HEK293T (cell line): ENCODE measurements at regions not wholly inside any gene's neighbourhood (a gene's known extent, or its start where the extent isn't known, plus 50 kb on each side); places are given as distances from the start of the nearest gene placed in this dataset.

ENCODE experiments used
- ARNT ChIP-seq: fragments of 450-650 bp; IDR thresholded peaks from 2 replicates; pipeline ENCODE4 v1.6.1; 2017; ENCODE audit warnings: mild to moderate bottlenecking
- BHLHE40 ChIP-seq: fragments of 450-650 bp; IDR thresholded peaks from 2 replicates; pipeline ENCODE4 v1.6.1; 2016; ENCODE audit warnings: mild to moderate bottlenecking, moderate library complexity, borderline replicate concordance
- ELF4 ChIP-seq: fragments of 450-650 bp; IDR thresholded peaks from 2 replicates; pipeline ENCODE4 v1.6.1; 2017; ENCODE audit warnings: antibody characterized with exemption
- FOXA1 ChIP-seq: fragments of 450-650 bp; IDR thresholded peaks from 2 replicates; pipeline ENCODE4 v1.6.1; 2016; ENCODE audit warnings: mild to moderate bottlenecking
- FOXK2 ChIP-seq: fragments of 450-650 bp; IDR thresholded peaks from 2 replicates; pipeline ENCODE4 v1.6.1; 2016; ENCODE audit warnings: mild to moderate bottlenecking
- FOXM1 ChIP-seq: fragments of 450-650 bp; IDR thresholded peaks from 2 replicates; pipeline ENCODE4 v1.6.1; 2017; ENCODE audit warnings: mild to moderate bottlenecking, borderline replicate concordance
- HDGF ChIP-seq: fragments of 450-650 bp; IDR thresholded peaks from 2 replicates; pipeline ENCODE4 v1.6.1; 2017; ENCODE audit warnings: antibody characterized with exemption, borderline replicate concordance
- L3MBTL2 ChIP-seq: fragments of 450-650 bp; conservative IDR thresholded peaks from 2 replicates; pipeline ENCODE4 v1.6.1; 2016; ENCODE audit warnings: mild to moderate bottlenecking
- NFRKB ChIP-seq: fragments of 450-650 bp; IDR thresholded peaks from 2 replicates; pipeline ENCODE4 v1.6.1; 2016; ENCODE audit warnings: mild to moderate bottlenecking, moderate library complexity
- SP1 ChIP-seq: fragments of 450-650 bp; IDR thresholded peaks from 2 replicates; pipeline ENCODE4 v1.6.1; 2017
- SUZ12 ChIP-seq: fragments of 450-650 bp; IDR thresholded peaks from 2 replicates; pipeline ENCODE4 v1.6.1; 2016; ENCODE audit warnings: mild to moderate bottlenecking
- TARDBP ChIP-seq: fragments of 450-650 bp; IDR thresholded peaks from 2 replicates; pipeline ENCODE4 v1.6.1; 2016

DNA sequence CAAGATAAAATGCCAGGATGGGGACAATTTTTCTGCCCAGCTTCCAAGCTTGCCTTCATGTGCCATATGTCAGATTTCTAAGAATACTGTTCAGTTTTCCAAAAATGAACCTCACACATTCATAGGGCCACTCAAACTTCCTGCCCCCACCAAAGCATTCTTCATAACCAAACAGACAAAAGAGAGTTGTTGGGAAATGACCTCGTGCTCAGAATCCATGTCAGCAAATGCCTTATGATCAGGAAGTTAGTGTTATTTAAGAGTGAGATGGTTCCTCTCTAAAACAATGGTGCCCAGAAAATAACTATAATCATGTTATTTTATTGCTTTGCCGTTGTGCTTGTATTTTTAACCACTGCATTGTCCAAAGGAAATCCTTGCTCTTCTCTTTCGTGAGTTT, 208.2 kb downstream of the ZNF608 start:
- TF ChIP-seq HDGF (no peak), NFRKB (no peak), FOXM1 (no peak), TARDBP (no peak), FOXA1 (no peak), SUZ12 (no peak), BHLHE40 (no peak), L3MBTL2 (no peak), ARNT (no peak), FOXK2 (no peak), SP1 (no peak), ELF4 (no peak)
